Mesenchymal stem cell (in vitro differentiated cells and primary cell): ENCODE measurements at regions not wholly inside any gene's neighbourhood (a gene's known extent, or its start where the extent isn't known, plus 50 kb on each side); places are given as distances from the start of the nearest gene placed in this dataset.

Source experiments
- DNase-seq: peaks from one replicate; pipeline ENCODE4 v3.0.0-alpha.2; 2013
- H2AFZ ChIP-seq: one replicate; pipeline ENCODE4 v1.6.1; 2013; ENCODE audit warnings: low read depth, mild to moderate bottlenecking, control low read depth, inconsistent platforms, low read length, moderate library complexity
- H2AK5ac ChIP-seq: 2 replicates; pipeline ENCODE4 v1.6.1; 2013; ENCODE audit warnings: low read length, moderate library complexity, mild to moderate bottlenecking, inconsistent platforms; ENCODE audit not compliant: severe bottlenecking
- H2BK120ac ChIP-seq: one replicate; pipeline ENCODE4 v1.6.1; 2013; ENCODE audit warnings: low read depth, mild to moderate bottlenecking, inconsistent platforms, low read length, moderate library complexity
- H2BK12ac ChIP-seq, 2 experiments: one replicate each; pipeline ENCODE4 v1.6.1; 2013; ENCODE audit warnings: inconsistent platforms in 2 of 2, low read length in 2 of 2, mild to moderate bottlenecking in 2 of 2, moderate library complexity in 2 of 2, control low read depth in 1 of 2
- H2BK15ac ChIP-seq: one replicate; pipeline ENCODE4 v1.6.1; 2013; ENCODE audit warnings: mild to moderate bottlenecking, low read depth, inconsistent platforms; ENCODE audit not compliant: poor library complexity, severe bottlenecking
- H2BK5ac ChIP-seq: 2 replicates; pipeline ENCODE4 v1.6.1; 2013; ENCODE audit warnings: low read depth, mild to moderate bottlenecking, low read length, control low read depth, inconsistent platforms; ENCODE audit not compliant: poor library complexity, severe bottlenecking
- H3K14ac ChIP-seq, 2 experiments: one replicate each; pipeline ENCODE4 v1.6.1; 2013; ENCODE audit warnings: inconsistent platforms in 2 of 2, low read length in 2 of 2, control low read depth in 1 of 2, mild to moderate bottlenecking in 1 of 2, moderate library complexity in 1 of 2
- H3K18ac ChIP-seq, 2 experiments: one replicate each; pipeline ENCODE4 v1.6.1; 2013; ENCODE audit warnings: inconsistent platforms in 2 of 2, low read length in 2 of 2, control low read depth in 1 of 2, low read depth in 1 of 2, mild to moderate bottlenecking in 1 of 2
- H3K23ac ChIP-seq, 2 experiments: one replicate each; pipeline ENCODE4 v1.6.1; 2013; ENCODE audit warnings: inconsistent platforms in 2 of 2, low read length in 2 of 2, mild to moderate bottlenecking in 2 of 2, moderate library complexity in 2 of 2, control low read depth in 1 of 2
- H3K27ac ChIP-seq: 2 replicates; pipeline ENCODE4 v1.5.1; 2013; ENCODE audit warnings: mild to moderate bottlenecking, moderate library complexity, low read length, control low read depth, inconsistent platforms; ENCODE audit not compliant: poor library complexity, severe bottlenecking
- H3K27me3 ChIP-seq, 2 experiments: 2 replicates each; pipeline versions ENCODE4 v1.6.1 to v1.7.0; 2013; ENCODE audit warnings: low read length in 2 of 2, mild to moderate bottlenecking in 2 of 2, moderate library complexity in 2 of 2, control low read depth in 1 of 2, inconsistent platforms in 1 of 2; ENCODE audit not compliant: control insufficient read depth in 1 of 2, insufficient read depth in 1 of 2
- H3K36me3 ChIP-seq, 2 experiments: 2 replicates each; pipeline versions ENCODE4 v1.6.1 to v1.7.0; 2013; ENCODE audit warnings: low read length in 2 of 2, control low read depth in 1 of 2, inconsistent platforms in 1 of 2, low read depth in 1 of 2, mild to moderate bottlenecking in 1 of 2; ENCODE audit not compliant: insufficient read depth in 2 of 2, control insufficient read depth in 1 of 2
- H3K4ac ChIP-seq, 2 experiments: one replicate each; pipeline ENCODE4 v1.6.1; 2013; ENCODE audit warnings: inconsistent platforms in 2 of 2, low read length in 2 of 2, mild to moderate bottlenecking in 2 of 2, moderate library complexity in 2 of 2, control low read depth in 1 of 2, low read depth in 1 of 2
- H3K4me1 ChIP-seq: 2 replicates; pipeline ENCODE4 v1.6.1; 2013; ENCODE audit warnings: low read depth, low read length, control low read depth; ENCODE audit not compliant: control insufficient read depth, insufficient read depth
- H3K4me2 ChIP-seq: 2 replicates; pipeline ENCODE4 v1.6.1; 2013; ENCODE audit warnings: low read length, mild to moderate bottlenecking, inconsistent platforms; ENCODE audit not compliant: poor library complexity, severe bottlenecking
- H3K4me3 ChIP-seq, 2 experiments: 2 replicates each; pipeline versions ENCODE4 v1.5.1 to v1.7.0; 2013; ENCODE audit warnings: low read length in 2 of 2, mild to moderate bottlenecking in 2 of 2, control low read depth in 1 of 2, low read depth in 1 of 2; ENCODE audit not compliant: insufficient read depth in 1 of 2
- H3K79me1 ChIP-seq: replicated peaks from 2 replicates; pipeline ENCODE4 v1.6.1; 2013; ENCODE audit warnings: mild to moderate bottlenecking, control low read depth, low read length, inconsistent platforms; ENCODE audit not compliant: poor library complexity, severe bottlenecking
- H3K9ac ChIP-seq: 2 replicates; pipeline ENCODE4 v1.7.0; 2013; ENCODE audit warnings: mild to moderate bottlenecking, low read length, moderate library complexity
- H3K9me3 ChIP-seq: 2 replicates; pipeline ENCODE4 v1.7.0; 2013; ENCODE audit warnings: mild to moderate bottlenecking, low read length; ENCODE audit not compliant: control insufficient read depth
- H4K8ac ChIP-seq: one replicate; pipeline ENCODE4 v1.6.1; 2013; ENCODE audit warnings: inconsistent platforms, mild to moderate bottlenecking, low read length, moderate library complexity
- H4K91ac ChIP-seq: one replicate; pipeline ENCODE4 v1.6.1; 2013; ENCODE audit warnings: mild to moderate bottlenecking, low read length, inconsistent platforms
- WGBS: methylation state at CpG from one replicate; pipeline ENCODE4 v1.1.7; 2013; ENCODE audit warnings: mixed read lengths; 5-methylcytosine and 5-hydroxymethylcytosine counted together

- Histone ChIP-seq H3K4me3 (no peak overlapping the region), H2BK15ac (no peak overlapping the region), H3K4ac (no peak overlapping the region), H3K27ac (no peak overlapping the region), H2BK12ac (no peak overlapping the region), H3K18ac (no peak overlapping the region), H3K27me3 (peaks cover 5 to 35% of the 10 kb centered on the region in 2 experiments), H4K91ac (no peak overlapping the region), H2AK5ac (no peak overlapping the region), H3K79me1 (no peaks in the 10 kb centered on the region), H3K4me1 (no peaks in the 10 kb centered on the region), H3K36me3 (no peaks in the 10 kb centered on the region), H2BK5ac (no peak overlapping the region), H3K4me2 (no peak overlapping the region), H3K23ac (no peak overlapping the region), H3K9ac (no peak overlapping the region), H3K14ac (no peak overlapping the region), H2BK120ac (no peak overlapping the region), H3K9me3 (no peaks in the 10 kb centered on the region), H2AFZ (no peak overlapping the region), H4K8ac (no peak overlapping the region)
- 44% methylated on average over 11 of the region's 13 CpGs for WGBS
- peak; percentile 68 for DNase-seq
These were observed 51.8 kb upstream of the FAM89A start for GRCh38 chr1:231091831-231092301.

GRCh38 chr1:231091415-231091814 is 51.4 kb upstream of the FAM89A start:
- Histone ChIP-seq H2BK5ac (no peak overlapping the region), H3K27ac (no peak overlapping the region), H2BK12ac (no peak overlapping the region), H2BK120ac (no peak overlapping the region), H3K9ac (no peak overlapping the region), H2AK5ac (no peak overlapping the region), H3K27me3 (peaks cover under 1 to 31% of the 10 kb centered on the region in 2 experiments), H3K79me1 (no peaks in the 10 kb centered on the region), H3K4ac (no peak overlapping the region), H4K8ac (no peak overlapping the region), H3K18ac (no peak overlapping the region), H2BK15ac (no peak overlapping the region), H3K4me1 (no peaks in the 10 kb centered on the region), H3K14ac (no peak overlapping the region), H4K91ac (no peak overlapping the region), H3K23ac (no peak overlapping the region), H3K4me3 (no peak overlapping the region), H3K9me3 (no peaks in the 10 kb centered on the region), H2AFZ (no peak overlapping the region), H3K36me3 (no peaks in the 10 kb centered on the region), H3K4me2 (no peak overlapping the region)
- WGBS: 86% methylated on average over 4 of the region's 6 CpGs
- no peak for DNase-seq
